Tibial nerve (tissue), 4 donors: ENCODE measurements at regions not wholly inside any gene's neighbourhood (a gene's known extent, or its start where the extent isn't known, plus 50 kb on each side); places are given as distances from the start of the nearest gene placed in this dataset.

Experiments used
- EP300 ChIP-seq, 2 donors: sonication (generic); formaldehyde crosslinking; IDR thresholded peaks; one replicate each; pipeline ENCODE4 v1.6.1; 2017; ENCODE audit warnings: antibody characterized with exemption in 2 of 2, mild to moderate bottlenecking in 1 of 2
- POLR2A ChIP-seq, 2 donors: fragments of 450-650 bp; IDR thresholded peaks; one replicate each; pipeline ENCODE4 v1.6.1; 2017; ENCODE audit warnings: antibody characterized with exemption in 2 of 2, mild to moderate bottlenecking in 2 of 2, moderate library complexity in 2 of 2
- TF ChIP-seq, protein P1 (sequence below), 5 experiments: fragments of 200-600 bp in 3 of 5; fragments of 450-650 bp in 2 of 5; sonication (generic) in 3 of 5; IDR thresholded peaks; one replicate each; pipeline ENCODE4 v1.5.1; 2016 to 2019; ENCODE audit warnings: antibody characterized with exemption in 5 of 5, mild to moderate bottlenecking in 3 of 5, moderate library complexity in 2 of 5

DNA sequence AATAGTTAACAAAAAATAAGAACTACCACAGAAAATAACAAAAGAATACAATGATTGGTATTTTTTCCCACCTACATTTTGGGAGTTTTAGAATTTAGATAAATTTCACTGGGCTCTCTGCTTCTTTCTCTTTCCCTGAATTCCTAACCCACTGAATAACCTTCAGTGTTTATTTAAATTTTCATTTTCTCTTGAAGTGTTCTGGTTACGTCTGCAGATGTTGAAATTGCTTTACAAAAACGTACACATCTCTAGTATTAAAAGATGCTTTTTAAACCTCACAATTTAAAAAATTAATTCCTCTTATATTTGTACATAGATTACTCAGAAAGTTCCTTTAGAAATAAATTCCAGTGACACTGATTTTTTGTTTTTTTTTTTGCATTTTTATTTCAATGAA, 158.7 kb upstream of the TUT7 start:
- TF ChIP-seq, protein P1, sequence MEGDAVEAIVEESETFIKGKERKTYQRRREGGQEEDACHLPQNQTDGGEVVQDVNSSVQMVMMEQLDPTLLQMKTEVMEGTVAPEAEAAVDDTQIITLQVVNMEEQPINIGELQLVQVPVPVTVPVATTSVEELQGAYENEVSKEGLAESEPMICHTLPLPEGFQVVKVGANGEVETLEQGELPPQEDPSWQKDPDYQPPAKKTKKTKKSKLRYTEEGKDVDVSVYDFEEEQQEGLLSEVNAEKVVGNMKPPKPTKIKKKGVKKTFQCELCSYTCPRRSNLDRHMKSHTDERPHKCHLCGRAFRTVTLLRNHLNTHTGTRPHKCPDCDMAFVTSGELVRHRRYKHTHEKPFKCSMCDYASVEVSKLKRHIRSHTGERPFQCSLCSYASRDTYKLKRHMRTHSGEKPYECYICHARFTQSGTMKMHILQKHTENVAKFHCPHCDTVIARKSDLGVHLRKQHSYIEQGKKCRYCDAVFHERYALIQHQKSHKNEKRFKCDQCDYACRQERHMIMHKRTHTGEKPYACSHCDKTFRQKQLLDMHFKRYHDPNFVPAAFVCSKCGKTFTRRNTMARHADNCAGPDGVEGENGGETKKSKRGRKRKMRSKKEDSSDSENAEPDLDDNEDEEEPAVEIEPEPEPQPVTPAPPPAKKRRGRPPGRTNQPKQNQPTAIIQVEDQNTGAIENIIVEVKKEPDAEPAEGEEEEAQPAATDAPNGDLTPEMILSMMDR (IDR thresholded peaks at IDR 0.05) = no peak
- TF ChIP-seq POLR2A (IDR thresholded peaks at IDR 0.05) (no peak), EP300 (IDR thresholded peaks at IDR 0.05) (no peak)
